ENCODE measurements at regions not wholly inside any gene's neighbourhood (a gene's known extent, or its start where the extent isn't known, plus 50 kb on each side); places are given as distances from the start of the nearest gene placed in this dataset.
A peak's percentile ranks its signal among the peaks of the same experiment; 100 is the strongest.

- no peak overlapping the region for H3T11ph ChIP-seq (ENCODE audit: low read length)
- WGBS (ENCODE audit: extremely low coverage, insufficient read length, low lambda C conversion rate): no CpG with 5 or more reads among the region's 4 CpGs
Measured at GRCh38 chr3:5041315-5041714, 62.1 kb downstream of the BHLHE40 start.

More at GRCh38 chr3:5041315-5041714, 62.1 kb downstream of the BHLHE40 start:
- H3K27ac Mint-ChIP-seq: no peak overlapping the region
- Histone ChIP-seq H3K9ac (ENCODE audit: extremely low read depth, insufficient read length, low read length) (no peak overlapping the region), H3K4me1 (ENCODE audit: insufficient read depth, low read length) (no peaks in the 10 kb centered on the region), H2AFZ (ENCODE audit: low read length) (no peak overlapping the region), H3K23me2 (ENCODE audit: insufficient read length, low read depth, low read length, poor library complexity, severe bottlenecking) (no peaks in the 10 kb centered on the region), H4K20me1 (ENCODE audit: control insufficient read depth, insufficient read depth, insufficient read length) (no peaks in the 10 kb centered on the region), H4K5ac (ENCODE audit: insufficient read length, low read depth, low read length) (no peak overlapping the region), H2BK5ac (ENCODE audit: insufficient read length, low read length) (no peak overlapping the region), H3K23ac (ENCODE audit: insufficient read length, low read depth, low read length) (no peak overlapping the region), H4K8ac (replicated peaks; ENCODE audit: insufficient read length, low read depth, low read length) (no peak overlapping the region), H3K27me3 (ENCODE audit: insufficient read depth, low read length) (no peaks in the 10 kb centered on the region), H2AK5ac (ENCODE audit: insufficient read length, low read length) (no peak overlapping the region), H4K91ac (ENCODE audit: insufficient read length, low read depth, low read length) (no peak overlapping the region), H3K4ac (ENCODE audit: low read depth, low read length) (no peak overlapping the region), H3K56ac (ENCODE audit: insufficient read length, low read depth, low read length) (no peak overlapping the region), H3K27ac (ENCODE audit: insufficient read length, low read depth, low read length) (no peak overlapping the region), H2BK12ac (ENCODE audit: insufficient read length, low read depth, low read length) (no peak overlapping the region), H3K18ac (ENCODE audit: insufficient read length, low read depth, low read length) (no peak overlapping the region), H3K4me2 (ENCODE audit: insufficient read depth, insufficient read length, low read length) (no peak overlapping the region), H2BK15ac (ENCODE audit: low read depth, low read length) (no peak overlapping the region), H3K9me3 (ENCODE audit: control insufficient read depth, low read depth, low read length) (no peaks in the 10 kb centered on the region), H2BK20ac (ENCODE audit: low read depth, low read length, poor library complexity, severe bottlenecking) (no peak overlapping the region), H3K79me2 (ENCODE audit: insufficient read depth, low read length) (no peaks in the 10 kb centered on the region), H2BK120ac (ENCODE audit: low read depth, low read length, poor library complexity, severe bottlenecking) (no peak overlapping the region), H3K14ac (ENCODE audit: insufficient read depth, low read length) (no peak overlapping the region), H3K79me1 (ENCODE audit: insufficient read depth, low read depth, low read length, poor library complexity, severe bottlenecking) (no peaks in the 10 kb centered on the region)
- no peak for DNase-seq
- TF ChIP-seq CTCF (conservative IDR thresholded peaks at IDR 0.05): peak; percentile 43; the same call in 2 of the 3 replicates
- no peaks in the 10 kb centered on the region for H3K9me3 Mint-ChIP-seq
- no peaks in the 10 kb centered on the region for H3K36me3 Mint-ChIP-seq (ENCODE audit: insufficient read depth in 1 of 3, low read depth in 3 of 3)
- H3K4me1 Mint-ChIP-seq: peaks cover 0 to 3% of the 10 kb centered on the region in 2 experiments; a peak in 2 of 4 replicates
- no peak overlapping the region for H3K4me3 Mint-ChIP-seq
- no peaks in the 10 kb centered on the region; the same call in 1 of the 2 replicates for H3K27me3 Mint-ChIP-seq (ENCODE audit: low read depth)
